Activated naive CD4-positive, alpha-beta T cell treated with anti-CD3 and anti-CD28 coated beads for 36 hours (primary cell): ENCODE measurements at regions not wholly inside any gene's neighbourhood (a gene's known extent, or its start where the extent isn't known, plus 50 kb on each side); places are given as distances from the start of the nearest gene placed in this dataset.

Experiments
- CTCF ChIA-PET: fragments of 350-600 bp; sonication (Branson Sonifier 250); formaldehyde crosslinking; loops from one replicate; lab custom pipeline; 2021; ENCODE audit warnings: antibody characterized with exemption; lab: Charles Lee
- DNase-seq: peaks from one replicate; pipeline ENCODE4 v3.0.0-alpha.2; 2020
- H3K27ac Mint-ChIP-seq: one replicate; pipeline ENCODE4 v1.8.0; 2021; ENCODE audit warnings: mild to moderate bottlenecking, mixed read lengths
- H3K27me3 Mint-ChIP-seq: one replicate; pipeline ENCODE4 v1.8.0; 2021; ENCODE audit warnings: low read depth, mixed read lengths
- H3K36me3 Mint-ChIP-seq: one replicate; pipeline ENCODE4 v1.8.0; 2021; ENCODE audit warnings: low read depth, mixed read lengths
- H3K4me1 Mint-ChIP-seq: one replicate; pipeline ENCODE4 v1.8.0; 2021; ENCODE audit warnings: low read depth, mixed read lengths
- H3K4me3 Mint-ChIP-seq: one replicate; pipeline ENCODE4 v1.8.0; 2021; ENCODE audit warnings: mild to moderate bottlenecking, moderate library complexity, mixed read lengths
- H3K9me3 Mint-ChIP-seq: one replicate; pipeline ENCODE4 v1.8.0; 2021; ENCODE audit warnings: mixed read lengths
- intact Hi-C: fragments of 100-400 bp; cut with micrococcal nuclease; formaldehyde crosslinking; loops from one replicate; pipeline ENCODE4 v1.15.1; 2023

DNA sequence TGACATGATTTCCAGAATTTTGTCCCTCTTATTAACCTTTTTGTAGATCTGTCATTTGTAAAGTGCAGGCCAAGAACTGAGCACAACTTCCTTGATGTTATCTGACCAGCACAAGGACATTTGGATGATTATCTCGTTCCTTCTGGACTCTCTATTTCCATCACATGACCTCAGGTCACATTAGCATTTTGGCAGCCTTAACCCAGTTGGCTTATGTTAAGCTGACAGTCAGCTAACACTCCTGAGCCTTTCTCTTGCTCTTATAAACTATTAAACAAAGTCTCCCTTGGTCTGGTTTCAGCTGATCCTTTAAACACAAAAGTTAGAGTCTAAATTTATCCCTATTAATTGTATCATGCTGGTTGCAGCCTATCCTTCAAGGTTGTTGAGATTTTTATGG is 167.2 kb upstream of the RBBP8 start:
- H3K9me3 Mint-ChIP-seq = peaks cover 5% of the 10 kb centered on the region
- no peak overlapping the region for H3K27ac Mint-ChIP-seq
- CTCF ChIA-PET = no interaction called here
- H3K4me1 Mint-ChIP-seq = no peaks in the 10 kb centered on the region
- peaks cover 25% of the 10 kb centered on the region for H3K27me3 Mint-ChIP-seq
- no peak overlapping the region for H3K4me3 Mint-ChIP-seq
- no peak for DNase-seq
- H3K36me3 Mint-ChIP-seq = no peaks in the 10 kb centered on the region
- intact Hi-C loops = no loop called here

DNA sequence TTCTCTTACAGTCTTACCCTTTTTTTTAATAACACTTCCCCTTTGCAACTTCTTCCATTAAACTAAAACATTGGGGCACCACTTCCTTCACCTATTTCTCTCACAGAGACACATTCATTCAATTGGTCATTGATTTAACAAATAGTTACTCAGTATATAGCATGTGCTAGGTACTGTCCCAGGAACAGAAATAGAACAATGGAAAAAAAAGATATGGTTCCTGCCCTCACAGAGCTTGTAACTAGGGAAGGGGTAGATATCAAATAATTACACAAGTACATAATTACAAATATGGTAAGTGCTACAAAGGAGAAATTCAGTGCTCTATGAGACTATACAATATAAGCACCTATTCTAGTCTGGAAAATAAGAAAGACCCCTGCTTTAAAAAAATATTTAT is 165.5 kb upstream of the RBBP8 start:
- Mint-ChIP-seq H3K27ac (no peak overlapping the region), H3K4me1 (no peaks in the 10 kb centered on the region), H3K9me3 (peaks cover 6% of the 10 kb centered on the region), H3K27me3 (peaks cover 18% of the 10 kb centered on the region), H3K36me3 (no peaks in the 10 kb centered on the region), H3K4me3 (no peak overlapping the region)
- CTCF ChIA-PET = interaction anchor here (0.9 kb wide), 1 partner anchor 8 kb away, joined by 4 read pairs; no protein-coding TSS in a partner anchor
- no peak for DNase-seq
- intact Hi-C loops = no loop called here

DNA sequence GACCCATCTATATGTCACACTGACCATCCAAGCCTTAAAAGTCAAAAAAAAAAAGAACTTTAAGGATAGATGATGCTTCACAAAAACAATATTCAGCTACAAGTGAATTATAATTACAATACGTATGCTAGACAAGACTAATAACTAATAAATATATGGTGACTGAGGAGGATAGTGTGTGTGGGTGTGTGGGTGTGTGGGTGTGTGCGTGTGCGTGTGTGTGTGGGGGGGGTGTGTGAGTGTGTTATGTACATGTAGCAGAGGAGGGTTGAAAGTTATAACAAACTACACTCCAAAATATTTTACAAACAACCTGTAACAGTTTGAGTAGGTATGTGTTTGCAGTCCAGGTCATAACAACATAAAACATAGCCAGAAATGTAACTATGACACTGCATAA is 159.2 kb upstream of the RBBP8 start:
- intact Hi-C loops = no loop called here
- no peak for DNase-seq
- CTCF ChIA-PET = no interaction called here

DNA sequence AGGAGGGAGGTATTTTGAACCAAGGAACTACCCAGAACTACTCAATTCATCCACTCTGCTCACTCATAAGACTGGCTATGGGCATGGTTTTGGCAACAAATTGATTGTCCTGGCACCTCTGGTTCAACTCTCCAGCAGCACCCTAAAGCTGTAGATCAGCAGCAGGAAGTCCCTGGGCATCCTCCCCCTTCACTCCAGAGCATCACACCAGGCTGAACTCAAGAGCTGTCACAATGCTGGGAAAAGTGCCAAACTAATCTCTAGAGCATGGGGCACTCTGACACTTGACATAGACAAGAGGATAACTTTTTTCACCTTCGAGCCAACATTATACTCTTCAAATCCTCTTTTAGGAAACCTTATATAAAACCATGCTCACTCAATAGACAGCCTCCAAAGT is 154.1 kb upstream of the RBBP8 start:
- no peaks in the 10 kb centered on the region for H3K36me3 Mint-ChIP-seq
- H3K9me3 Mint-ChIP-seq = no peaks in the 10 kb centered on the region
- no peak overlapping the region for H3K27ac Mint-ChIP-seq
- intact Hi-C loops = no loop called here
- DNase-seq = no peak
- peaks cover 12% of the 10 kb centered on the region for H3K27me3 Mint-ChIP-seq
- H3K4me1 Mint-ChIP-seq = no peaks in the 10 kb centered on the region
- CTCF ChIA-PET = no interaction called here
- H3K4me3 Mint-ChIP-seq = no peak overlapping the region

More for the DNA sequence above, 159.2 kb upstream of the RBBP8 start:
- Mint-ChIP-seq H3K27me3 (peaks cover 12% of the 10 kb centered on the region), H3K9me3 (peaks cover 3% of the 10 kb centered on the region), H3K4me3 (no peak overlapping the region), H3K4me1 (no peaks in the 10 kb centered on the region), H3K36me3 (no peaks in the 10 kb centered on the region), H3K27ac (no peak overlapping the region)

DNA sequence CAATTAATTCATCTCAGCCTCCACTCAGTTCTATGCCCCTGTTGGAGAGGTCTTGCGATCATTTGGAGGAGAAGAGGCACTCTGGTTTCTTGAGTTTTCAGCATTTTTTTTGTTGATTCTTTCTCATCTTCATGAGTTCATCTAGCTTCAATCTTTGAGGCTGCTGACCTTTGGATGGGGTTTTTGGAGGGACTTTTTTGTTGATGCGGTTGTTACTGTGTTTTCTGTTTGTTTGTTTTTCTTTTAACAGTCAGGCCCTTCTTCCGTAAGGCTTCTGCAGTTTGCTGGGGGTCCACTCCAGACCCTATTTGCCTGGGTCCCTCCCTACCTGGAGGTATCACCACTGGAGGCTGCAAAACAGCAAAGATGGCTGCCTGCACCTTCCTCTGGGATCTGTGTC is 149.9 kb upstream of the RBBP8 start:
- Mint-ChIP-seq H3K9me3 (no peaks in the 10 kb centered on the region), H3K4me3 (no peak overlapping the region), H3K36me3 (no peaks in the 10 kb centered on the region), H3K27me3 (peaks cover 17% of the 10 kb centered on the region), H3K4me1 (no peaks in the 10 kb centered on the region), H3K27ac (no peak overlapping the region)
- no peak for DNase-seq
- CTCF ChIA-PET = interaction anchor here (0.6 kb wide), 2 partner anchors 40 to 931 kb away, joined by 3 read pairs; no protein-coding TSS in a partner anchor
- intact Hi-C loops = no loop called here

DNA sequence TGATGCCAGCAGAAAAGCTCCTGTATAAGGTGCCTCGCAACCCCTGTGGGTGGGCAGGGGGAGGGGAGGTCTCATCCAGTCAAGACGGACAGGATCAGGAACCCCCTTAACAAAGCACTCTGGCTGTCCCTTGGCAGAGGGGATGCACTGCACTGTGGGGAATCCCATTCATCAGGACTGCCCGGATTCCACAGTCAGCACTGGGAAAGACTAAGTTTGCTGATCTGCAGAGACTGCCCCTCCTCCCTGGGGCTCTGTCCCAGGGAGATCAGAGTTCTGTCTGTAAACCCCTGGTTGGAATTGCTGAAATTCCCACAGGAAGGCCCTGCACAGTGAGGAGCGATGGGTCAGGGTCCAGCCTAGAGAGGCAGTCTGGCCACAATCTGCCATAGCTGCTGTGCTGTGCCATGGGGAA is 149.5 kb upstream of the RBBP8 start:
- no peak overlapping the region for H3K27ac Mint-ChIP-seq
- DNase-seq = no peak
- intact Hi-C loops = no loop called here
- peaks cover 21% of the 10 kb centered on the region for H3K27me3 Mint-ChIP-seq
- no peaks in the 10 kb centered on the region for H3K36me3 Mint-ChIP-seq
- H3K4me3 Mint-ChIP-seq = no peak overlapping the region
- no peaks in the 10 kb centered on the region for H3K4me1 Mint-ChIP-seq
- CTCF ChIA-PET = interaction anchor here (0.6 kb wide), 1 partner anchor 931 kb away, joined by 3 read pairs; no protein-coding TSS in a partner anchor
- no peaks in the 10 kb centered on the region for H3K9me3 Mint-ChIP-seq

DNA sequence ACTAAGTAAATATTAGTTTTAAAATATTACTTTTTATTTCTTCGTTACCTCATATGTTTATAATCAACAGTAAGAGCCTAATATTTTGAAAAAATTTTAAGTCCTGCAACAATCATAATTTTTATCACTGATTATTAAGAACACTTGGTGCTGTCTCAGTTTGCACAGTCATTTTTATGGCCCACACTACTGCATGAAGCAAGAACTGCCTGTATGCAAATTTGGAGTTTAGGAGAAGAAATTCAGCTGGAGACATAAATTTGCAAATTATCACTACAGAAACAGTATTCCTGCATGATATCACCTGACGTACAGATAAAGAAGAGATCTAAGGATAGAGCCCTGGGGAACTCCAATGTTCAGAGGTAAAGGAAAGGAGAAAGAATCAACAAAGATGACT is 144.1 kb upstream of the RBBP8 start:
- intact Hi-C loops = no loop called here
- Mint-ChIP-seq H3K9me3 (no peaks in the 10 kb centered on the region), H3K27me3 (peaks cover 22% of the 10 kb centered on the region), H3K4me3 (no peak overlapping the region), H3K36me3 (no peaks in the 10 kb centered on the region), H3K4me1 (no peaks in the 10 kb centered on the region), H3K27ac (no peak overlapping the region)
- CTCF ChIA-PET = no interaction called here
- DNase-seq = no peak

DNA sequence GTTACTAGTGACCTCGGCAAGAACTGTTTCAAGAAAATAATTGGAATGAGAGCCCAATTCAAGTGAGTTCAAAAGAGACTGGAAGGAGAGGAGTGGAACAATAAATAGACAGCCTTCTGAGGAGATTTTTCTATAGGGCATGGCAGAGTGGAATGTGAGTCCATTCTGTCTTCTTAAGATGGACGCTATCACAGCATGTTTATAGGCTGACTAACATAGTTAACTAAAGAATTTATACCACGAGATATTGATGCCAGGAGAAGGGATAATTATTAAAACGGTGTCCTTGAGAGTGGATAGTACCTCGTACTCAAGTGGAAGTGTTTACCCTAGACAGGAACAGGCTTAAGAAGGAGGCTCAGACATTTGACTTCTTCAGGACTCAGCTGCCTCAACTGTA is 143.5 kb upstream of the RBBP8 start:
- no peak for DNase-seq
- H3K4me3 Mint-ChIP-seq = no peak overlapping the region
- intact Hi-C loops = no loop called here
- H3K9me3 Mint-ChIP-seq = no peaks in the 10 kb centered on the region
- no peaks in the 10 kb centered on the region for H3K36me3 Mint-ChIP-seq
- no peak overlapping the region for H3K27ac Mint-ChIP-seq
- CTCF ChIA-PET = no interaction called here
- H3K27me3 Mint-ChIP-seq = peaks cover 19% of the 10 kb centered on the region
- H3K4me1 Mint-ChIP-seq = no peaks in the 10 kb centered on the region

DNA sequence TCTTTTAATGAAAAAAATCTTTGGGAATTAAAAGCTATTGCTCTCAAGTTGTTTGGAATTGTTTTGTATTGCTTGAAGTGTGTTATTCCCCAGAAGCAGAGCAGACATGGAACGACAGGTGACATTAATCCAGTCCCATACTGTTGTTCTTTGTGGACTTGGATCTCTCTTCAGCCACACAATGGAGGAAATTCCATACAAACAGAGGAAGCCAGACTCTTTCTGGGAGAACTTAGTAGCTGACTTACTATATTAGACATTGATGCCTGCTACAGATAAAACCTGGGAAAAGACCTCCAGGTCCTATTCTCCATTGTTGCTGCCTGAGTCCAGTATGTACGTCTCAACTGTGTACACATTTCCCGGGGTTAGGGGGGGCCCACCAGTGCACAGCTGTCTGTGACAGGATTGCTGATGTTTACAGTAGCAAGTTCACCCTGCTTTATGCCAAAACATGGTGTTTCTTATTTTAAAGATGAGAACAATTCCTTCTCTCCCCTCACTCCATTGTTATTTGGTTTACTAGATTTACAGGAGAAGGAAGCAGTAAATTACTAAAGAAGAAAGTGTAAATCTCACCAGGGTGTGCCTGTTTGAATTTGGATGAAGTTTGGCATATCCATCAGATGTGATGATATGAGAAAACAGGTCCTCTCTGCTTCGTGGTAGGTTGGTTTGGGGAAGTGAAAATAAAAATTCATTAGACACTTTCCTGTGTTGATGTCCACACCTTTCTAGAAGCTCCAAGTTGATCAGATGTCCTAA is 142.4 kb upstream of the RBBP8 start:
- H3K27me3 Mint-ChIP-seq = peaks cover 15% of the 10 kb centered on the region
- intact Hi-C loops = loop anchor here (10.0 kb wide), 2 partner anchors 584 to 794 kb away; partner anchors contain the start of gene NPC1
- H3K9me3 Mint-ChIP-seq = no peaks in the 10 kb centered on the region
- no peaks in the 10 kb centered on the region for H3K4me1 Mint-ChIP-seq
- CTCF ChIA-PET = no interaction called here
- no peaks in the 10 kb centered on the region for H3K36me3 Mint-ChIP-seq
- H3K27ac Mint-ChIP-seq = no peak overlapping the region
- H3K4me3 Mint-ChIP-seq = no peak overlapping the region
- DNase-seq = no peak

DNA sequence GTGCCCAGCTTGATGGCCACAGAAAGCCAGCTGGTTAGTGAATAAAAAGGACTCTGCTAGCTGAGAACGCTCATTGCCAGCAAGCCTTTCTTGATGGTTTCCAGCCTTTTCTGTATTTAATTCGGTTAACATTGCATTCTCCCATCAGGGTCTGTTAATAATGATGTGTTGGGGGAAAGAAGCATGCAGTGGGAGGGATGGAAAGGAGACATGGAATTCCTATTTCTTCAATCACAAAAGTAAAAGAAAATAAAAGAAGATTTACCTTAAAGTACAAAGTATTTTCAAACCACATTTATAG is 141.9 kb upstream of the RBBP8 start:
- H3K9me3 Mint-ChIP-seq = no peaks in the 10 kb centered on the region
- intact Hi-C loops = loop anchor here (10.0 kb wide), 2 partner anchors 584 to 794 kb away; partner anchors contain the start of gene NPC1
- DNase-seq = no peak
- H3K27ac Mint-ChIP-seq = no peak overlapping the region
- CTCF ChIA-PET = no interaction called here
- no peaks in the 10 kb centered on the region for H3K4me1 Mint-ChIP-seq
- no peak overlapping the region for H3K4me3 Mint-ChIP-seq
- H3K36me3 Mint-ChIP-seq = no peaks in the 10 kb centered on the region
- H3K27me3 Mint-ChIP-seq = peaks cover 11% of the 10 kb centered on the region

DNA sequence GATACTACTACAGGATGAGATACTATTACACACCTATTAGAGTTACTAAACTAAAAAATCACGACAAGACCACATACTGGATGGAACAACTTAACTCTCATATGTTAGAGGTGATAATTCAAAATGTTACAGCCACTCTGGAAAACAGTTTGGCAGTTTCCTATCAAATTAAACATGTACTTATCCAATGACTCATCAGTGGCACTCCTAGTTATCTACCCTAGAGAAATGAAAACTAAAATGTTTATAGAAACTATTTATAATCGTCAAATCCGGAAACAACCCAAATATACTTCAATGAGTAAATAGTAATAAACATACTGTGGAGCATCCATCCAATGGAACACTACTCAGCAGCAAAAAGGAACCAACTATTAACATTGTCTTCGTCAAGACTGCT is 137.0 kb upstream of the RBBP8 start:
- no peak for DNase-seq
- Mint-ChIP-seq H3K27ac (no peak overlapping the region), H3K27me3 (peaks cover 3% of the 10 kb centered on the region), H3K36me3 (no peaks in the 10 kb centered on the region), H3K4me3 (no peak overlapping the region), H3K4me1 (no peaks in the 10 kb centered on the region), H3K9me3 (no peaks in the 10 kb centered on the region)
- CTCF ChIA-PET = no interaction called here
- intact Hi-C loops = loop anchor here (5.0 to 10.0 kb wide), 3 partner anchors 336 to 789 kb away; partner anchors contain the start of gene NPC1

DNA sequence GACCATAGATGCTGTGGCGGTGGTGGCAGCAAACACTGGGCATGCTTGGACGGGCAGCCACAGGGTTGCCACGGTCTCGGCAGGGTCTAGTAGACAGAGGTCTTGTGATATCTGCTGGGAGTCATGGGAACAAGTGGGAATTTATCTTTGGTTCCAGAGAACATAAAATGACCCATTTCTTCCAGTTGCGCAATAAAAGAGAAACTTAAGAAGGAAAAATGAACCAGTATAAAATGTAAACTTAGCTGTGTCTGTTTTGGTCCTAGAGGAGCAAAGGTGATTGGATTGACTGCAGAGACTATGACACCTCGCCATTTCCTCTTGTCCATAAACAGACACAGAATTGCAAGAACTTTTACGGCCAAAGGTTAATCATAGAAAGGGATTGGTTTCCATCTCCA is 132.6 kb upstream of the RBBP8 start:
- Mint-ChIP-seq H3K4me1 (no peaks in the 10 kb centered on the region), H3K9me3 (no peaks in the 10 kb centered on the region), H3K27me3 (no peaks in the 10 kb centered on the region), H3K36me3 (no peaks in the 10 kb centered on the region), H3K27ac (no peak overlapping the region), H3K4me3 (no peak overlapping the region)
- no peak for DNase-seq
- CTCF ChIA-PET = interaction anchor here (0.8 to 1.3 kb wide), 4 partner anchors 39 to 329 kb away, joined by 3 to 5 read pairs (median 3); no protein-coding TSS in a partner anchor
- intact Hi-C loops = no loop called here
